Lower leg skin (tissue), 4 donors: ENCODE measurements at regions not wholly inside any gene's neighbourhood (a gene's known extent, or its start where the extent isn't known, plus 50 kb on each side); places are given as distances from the start of the nearest gene placed in this dataset.

Experiments used
- DNase-seq, 2 donors: peaks; one replicate each; pipeline ENCODE4 v3.0.0-alpha.2; 2019; ENCODE audit warnings: low spot score in 2 of 2
- H3K4me3 ChIP-seq: fragments of 200-600 bp; sonication (generic); 2 replicates; pipeline ENCODE4 v1.5.1; 2017; ENCODE audit warnings: mild to moderate bottlenecking, low read depth; ENCODE audit not compliant: poor library complexity, severe bottlenecking
- POLR2A ChIP-seq, 2 donors: fragments of 450-650 bp; IDR thresholded peaks; one replicate each; pipeline ENCODE4 v1.6.1; 2016 to 2017; ENCODE audit warnings: antibody characterized with exemption in 2 of 2, mild to moderate bottlenecking in 1 of 2, moderate library complexity in 1 of 2
- whole genome bisulfite sequencing, 2 donors: methylation state at CpG; one replicate each; pipeline ENCODE4 v1.1.5; 2018; 5-methylcytosine and 5-hydroxymethylcytosine counted together
- intact Hi-C: fragments of 100-400 bp; cut with DNase I; formaldehyde crosslinking; loops from one replicate; pipeline ENCODE4 v1.15.0; 2023; ENCODE audit warnings: low total_unique reads
- TF ChIP-seq, protein P1 (sequence below), 3 donors: fragments of 450-650 bp; IDR thresholded peaks; one replicate each; pipeline ENCODE4 v1.5.1; 2016; ENCODE audit warnings: antibody characterized with exemption in 3 of 3, mild to moderate bottlenecking in 3 of 3, moderate library complexity in 2 of 3

DNA sequence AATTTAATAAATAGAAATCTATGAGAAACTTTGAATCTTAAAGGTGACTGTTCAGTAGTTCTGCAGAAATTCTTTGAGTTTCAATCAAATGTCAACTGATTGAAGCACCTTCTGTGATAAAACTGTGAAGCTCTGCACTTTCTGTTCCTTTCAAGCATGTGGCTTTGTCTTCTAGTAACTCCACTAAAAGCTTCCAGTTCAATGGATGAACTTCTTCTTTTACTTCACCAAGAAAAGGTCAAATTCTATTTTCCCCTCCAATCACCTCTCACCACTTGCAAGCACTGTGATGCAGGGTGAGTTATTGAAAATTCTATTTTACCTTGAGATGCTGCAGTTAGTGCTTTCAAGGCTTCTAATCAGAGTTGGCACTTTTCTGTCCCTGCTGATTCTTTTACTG lies 515.3 kb upstream of the B3GALT2 start:
- intact Hi-C loops, result no loop called here
- no peak overlapping the region for H3K4me3 ChIP-seq
- no peak for DNase-seq
- TF ChIP-seq POLR2A (IDR thresholded peaks at IDR 0.05), result no peak
- TF ChIP-seq, protein P1, sequence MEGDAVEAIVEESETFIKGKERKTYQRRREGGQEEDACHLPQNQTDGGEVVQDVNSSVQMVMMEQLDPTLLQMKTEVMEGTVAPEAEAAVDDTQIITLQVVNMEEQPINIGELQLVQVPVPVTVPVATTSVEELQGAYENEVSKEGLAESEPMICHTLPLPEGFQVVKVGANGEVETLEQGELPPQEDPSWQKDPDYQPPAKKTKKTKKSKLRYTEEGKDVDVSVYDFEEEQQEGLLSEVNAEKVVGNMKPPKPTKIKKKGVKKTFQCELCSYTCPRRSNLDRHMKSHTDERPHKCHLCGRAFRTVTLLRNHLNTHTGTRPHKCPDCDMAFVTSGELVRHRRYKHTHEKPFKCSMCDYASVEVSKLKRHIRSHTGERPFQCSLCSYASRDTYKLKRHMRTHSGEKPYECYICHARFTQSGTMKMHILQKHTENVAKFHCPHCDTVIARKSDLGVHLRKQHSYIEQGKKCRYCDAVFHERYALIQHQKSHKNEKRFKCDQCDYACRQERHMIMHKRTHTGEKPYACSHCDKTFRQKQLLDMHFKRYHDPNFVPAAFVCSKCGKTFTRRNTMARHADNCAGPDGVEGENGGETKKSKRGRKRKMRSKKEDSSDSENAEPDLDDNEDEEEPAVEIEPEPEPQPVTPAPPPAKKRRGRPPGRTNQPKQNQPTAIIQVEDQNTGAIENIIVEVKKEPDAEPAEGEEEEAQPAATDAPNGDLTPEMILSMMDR (IDR thresholded peaks at IDR 0.05), result no peak

GRCh38 chr1:193700710-193701355 lies 514.4 kb upstream of the B3GALT2 start:
- TF ChIP-seq, protein P1 (IDR thresholded peaks at IDR 0.05), result no peak
- no peak for TF ChIP-seq POLR2A (IDR thresholded peaks at IDR 0.05)
- H3K4me3 ChIP-seq, result no peak overlapping the region
- DNase-seq, result no peak
- 85 to 88% methylated on average over 3 of the region's 3 CpGs for WGBS, 2 donors
- intact Hi-C loops, result no loop called here

DNA sequence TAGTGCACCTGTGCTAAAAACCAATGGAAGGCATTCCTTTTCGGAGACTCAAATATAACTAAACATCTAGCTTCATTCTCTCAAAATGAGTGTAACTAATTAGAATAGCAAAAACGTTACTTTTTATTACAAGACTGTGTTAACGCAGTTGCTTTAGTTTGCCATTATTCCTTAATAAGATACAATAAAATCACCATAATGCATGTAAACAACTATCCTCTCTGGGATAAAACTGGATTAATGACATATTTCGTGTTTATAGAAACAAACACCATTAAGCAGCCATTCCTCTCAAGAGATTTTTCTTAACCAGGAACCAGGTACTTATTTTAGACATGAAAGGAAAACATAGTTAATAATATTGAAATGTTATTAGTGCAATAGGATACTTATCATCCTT lies 512.8 kb upstream of the B3GALT2 start:
- 86 to 94% methylated on average over 4 of the region's 4 CpGs for WGBS, 2 donors
- TF ChIP-seq, protein P1 (IDR thresholded peaks at IDR 0.05), result no peak
- no peak for TF ChIP-seq POLR2A (IDR thresholded peaks at IDR 0.05)
- intact Hi-C loops, result no loop called here
- no peak overlapping the region for H3K4me3 ChIP-seq
- DNase-seq, result no peak

DNA sequence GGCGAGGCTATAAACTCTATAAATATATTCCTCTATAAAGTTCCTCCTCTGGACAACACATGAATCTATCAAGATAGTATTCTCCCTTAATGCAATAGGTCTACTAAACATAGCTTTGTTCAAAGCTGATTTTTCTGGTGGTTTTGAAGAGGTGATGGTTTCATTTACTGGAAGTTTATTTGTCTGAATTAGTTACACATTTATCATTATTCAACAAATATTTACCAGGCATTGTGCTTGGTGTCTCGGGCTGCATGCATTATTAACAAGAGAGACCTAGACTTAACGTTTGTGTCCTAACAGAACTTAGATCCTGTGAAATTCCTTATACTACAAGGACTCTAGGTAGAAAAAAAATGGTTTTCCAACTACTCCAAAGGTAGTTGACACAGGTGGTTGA lies 511.4 kb upstream of the B3GALT2 start:
- WGBS, 2 donors, result 70 to 73% methylated on average over 3 of the region's 3 CpGs
- no peak for TF ChIP-seq POLR2A (IDR thresholded peaks at IDR 0.05)
- TF ChIP-seq, protein P1 (IDR thresholded peaks at IDR 0.05), result no peak
- DNase-seq, result no peak
- intact Hi-C loops, result no loop called here
- H3K4me3 ChIP-seq, result no peak overlapping the region

- DNase-seq, result no peak
- 83% methylated on average over 2 of the region's 2 CpGs for WGBS, 2 donors
- no peak for TF ChIP-seq POLR2A (IDR thresholded peaks at IDR 0.05)
- TF ChIP-seq, protein P1 (IDR thresholded peaks at IDR 0.05), result no peak
- no peak overlapping the region for H3K4me3 ChIP-seq
- intact Hi-C loops, result no loop called here
Observed at GRCh38 chr1:193697115-193697762, 510.8 kb upstream of the B3GALT2 start.

GRCh38 chr1:193694741-193695140 lies 508.3 kb upstream of the B3GALT2 start:
- DNase-seq, result no peak
- TF ChIP-seq, protein P1 (IDR thresholded peaks at IDR 0.05), result no peak
- TF ChIP-seq POLR2A (IDR thresholded peaks at IDR 0.05), result no peak
- no peak overlapping the region for H3K4me3 ChIP-seq
- intact Hi-C loops, result no loop called here
- 79 to 91% methylated on average over 1 of the region's 1 CpG for WGBS, 2 donors
